ENCODE measurements at regions not wholly inside any gene's neighbourhood (a gene's known extent, or its start where the extent isn't known, plus 50 kb on each side); places are given as distances from the start of the nearest gene placed in this dataset.

DNA sequence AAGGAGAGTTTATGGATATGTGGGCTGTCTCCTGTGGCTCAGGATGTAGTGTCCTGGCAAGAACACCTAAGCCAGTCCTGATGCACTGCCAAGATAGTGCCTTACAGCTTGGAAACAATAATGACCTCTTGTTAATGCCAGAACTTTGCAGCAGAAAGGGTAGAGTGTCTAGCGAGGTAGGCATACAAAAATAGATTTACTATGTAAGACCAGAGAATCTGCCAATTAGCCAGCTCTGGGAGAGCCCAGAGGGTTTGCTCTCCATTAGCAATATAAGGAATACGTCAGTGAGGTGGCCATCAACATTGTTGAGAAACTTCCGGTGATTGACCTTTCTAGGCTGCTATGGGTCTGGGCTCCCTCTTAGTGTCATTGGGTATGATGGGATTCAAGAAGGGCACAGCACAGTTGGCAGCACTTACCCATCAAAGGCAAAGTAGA lies 178.5 kb upstream of the GALNT2 start:
- no peak for FAIRE-seq
- H3K9me3 ChIP-seq (ENCODE audit: control insufficient read depth in 2 of 3, insufficient read depth in 1 of 3, low read length in 3 of 3) = peaks cover 0 to 16% (median 0%) of the 10 kb centered on the region in 3 donors
- no peak overlapping the region for H3K27ac ChIP-seq (ENCODE audit: low read depth in 2 of 2, low read length in 2 of 2)

DNA sequence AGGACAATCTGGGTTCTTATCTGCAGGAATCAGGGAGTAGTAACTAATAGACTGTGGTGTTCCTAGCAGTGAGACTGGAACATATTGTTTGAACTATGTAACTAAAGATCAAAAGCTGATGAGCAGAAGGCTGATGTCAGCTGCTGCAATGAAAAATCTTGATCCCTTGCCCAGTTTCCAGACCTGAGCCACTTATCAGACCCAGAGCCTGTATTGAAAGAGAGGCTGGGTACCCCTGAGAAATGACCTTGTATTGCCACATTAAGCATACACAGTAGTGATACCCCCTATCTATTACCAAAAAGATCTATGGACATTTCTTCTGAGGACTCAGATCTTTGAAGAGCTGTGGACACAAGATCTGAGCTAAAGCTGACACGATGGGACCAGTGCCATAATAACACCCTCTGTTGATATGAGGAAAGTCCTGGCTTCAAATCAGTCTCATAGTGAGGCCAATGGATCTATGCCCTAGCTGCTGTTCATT lies 178.0 kb upstream of the GALNT2 start:
- no peaks in the 10 kb centered on the region for H3K27me3 ChIP-seq (ENCODE audit: control insufficient read depth, insufficient read depth, low read length)
- TF ChIP-seq, protein P1, sequence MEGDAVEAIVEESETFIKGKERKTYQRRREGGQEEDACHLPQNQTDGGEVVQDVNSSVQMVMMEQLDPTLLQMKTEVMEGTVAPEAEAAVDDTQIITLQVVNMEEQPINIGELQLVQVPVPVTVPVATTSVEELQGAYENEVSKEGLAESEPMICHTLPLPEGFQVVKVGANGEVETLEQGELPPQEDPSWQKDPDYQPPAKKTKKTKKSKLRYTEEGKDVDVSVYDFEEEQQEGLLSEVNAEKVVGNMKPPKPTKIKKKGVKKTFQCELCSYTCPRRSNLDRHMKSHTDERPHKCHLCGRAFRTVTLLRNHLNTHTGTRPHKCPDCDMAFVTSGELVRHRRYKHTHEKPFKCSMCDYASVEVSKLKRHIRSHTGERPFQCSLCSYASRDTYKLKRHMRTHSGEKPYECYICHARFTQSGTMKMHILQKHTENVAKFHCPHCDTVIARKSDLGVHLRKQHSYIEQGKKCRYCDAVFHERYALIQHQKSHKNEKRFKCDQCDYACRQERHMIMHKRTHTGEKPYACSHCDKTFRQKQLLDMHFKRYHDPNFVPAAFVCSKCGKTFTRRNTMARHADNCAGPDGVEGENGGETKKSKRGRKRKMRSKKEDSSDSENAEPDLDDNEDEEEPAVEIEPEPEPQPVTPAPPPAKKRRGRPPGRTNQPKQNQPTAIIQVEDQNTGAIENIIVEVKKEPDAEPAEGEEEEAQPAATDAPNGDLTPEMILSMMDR (IDR thresholded peaks at IDR 0.05; ENCODE audit: borderline replicate concordance, extremely low read depth, insufficient read depth) = no peak
- no peak overlapping the region for H3K27ac ChIP-seq (ENCODE audit: low read depth in 2 of 2, low read length in 2 of 2)
- H3K36me3 ChIP-seq (ENCODE audit: control insufficient read depth in 2 of 3, insufficient read depth in 3 of 3, low read length in 3 of 3) = no peaks in the 10 kb centered on the region
- H3K4me3 ChIP-seq (ENCODE audit: low read length in 3 of 3) = no peak overlapping the region
- intact Hi-C loops (cut with DNase I) = no loop called here
- DNase-seq (no peak), FAIRE-seq (no peak)
- H3K4me1 ChIP-seq (ENCODE audit: control insufficient read depth in 2 of 3, insufficient read depth in 2 of 3, low read depth in 1 of 3, low read length in 3 of 3) = no peaks in the 10 kb centered on the region
- peaks cover 0 to 16% (median 0%) of the 10 kb centered on the region in 3 donors for H3K9me3 ChIP-seq (ENCODE audit: control insufficient read depth in 2 of 3, insufficient read depth in 1 of 3, low read length in 3 of 3)
- H3K9ac ChIP-seq (ENCODE audit: low read length in 3 of 3) = no peak overlapping the region

More for the DNA sequence above, 178.5 kb upstream of the GALNT2 start:
- TF ChIP-seq, protein P1 (IDR thresholded peaks at IDR 0.05; ENCODE audit: borderline replicate concordance, extremely low read depth, insufficient read depth) = no peak
- H3K36me3 ChIP-seq (ENCODE audit: control insufficient read depth in 2 of 3, insufficient read depth in 3 of 3, low read length in 3 of 3) = no peaks in the 10 kb centered on the region
- no peaks in the 10 kb centered on the region for H3K27me3 ChIP-seq (ENCODE audit: control insufficient read depth, insufficient read depth, low read length)
- intact Hi-C loops (cut with DNase I) = no loop called here
- DNase-seq = no peak
- H3K9ac ChIP-seq (ENCODE audit: low read length in 3 of 3) = no peak overlapping the region
- H3K4me1 ChIP-seq (ENCODE audit: control insufficient read depth in 2 of 3, insufficient read depth in 2 of 3, low read depth in 1 of 3, low read length in 3 of 3) = no peaks in the 10 kb centered on the region
- no peak overlapping the region for H3K4me3 ChIP-seq (ENCODE audit: low read length in 3 of 3)

GRCh38 chr1:229891227-229891626 lies 175.8 kb upstream of the GALNT2 start:
- no peaks in the 10 kb centered on the region for H3K4me1 ChIP-seq (ENCODE audit: control insufficient read depth in 2 of 3, insufficient read depth in 2 of 3, low read depth in 1 of 3, low read length in 3 of 3)
- no peak overlapping the region for H3K27ac ChIP-seq (ENCODE audit: low read depth in 2 of 2, low read length in 2 of 2)
- FAIRE-seq (no peak), DNase-seq (no peak)
- peaks cover 0 to 16% (median 0%) of the 10 kb centered on the region in 3 donors for H3K9me3 ChIP-seq (ENCODE audit: control insufficient read depth in 2 of 3, insufficient read depth in 1 of 3, low read length in 3 of 3)
- H3K27me3 ChIP-seq (ENCODE audit: control insufficient read depth, insufficient read depth, low read length) = peaks cover 4% of the 10 kb centered on the region
- TF ChIP-seq, protein P1 (IDR thresholded peaks at IDR 0.05; ENCODE audit: borderline replicate concordance, extremely low read depth, insufficient read depth) = no peak
- intact Hi-C loops (cut with DNase I) = no loop called here
- no peak overlapping the region for H3K9ac ChIP-seq (ENCODE audit: low read length in 3 of 3)
- no peak overlapping the region for H3K4me3 ChIP-seq (ENCODE audit: low read length in 3 of 3)
- H3K36me3 ChIP-seq (ENCODE audit: control insufficient read depth in 2 of 3, insufficient read depth in 3 of 3, low read length in 3 of 3) = no peaks in the 10 kb centered on the region
